ENCODE measurements at regions not wholly inside any gene's neighbourhood (a gene's known extent, or its start where the extent isn't known, plus 50 kb on each side); places are given as distances from the start of the nearest gene placed in this dataset.
"Not testable (repeated sequence)": the region's sequence is repeated elsewhere in the genome, so short reads cannot be mapped to it uniquely, and the experiment has no call there.

DNA sequence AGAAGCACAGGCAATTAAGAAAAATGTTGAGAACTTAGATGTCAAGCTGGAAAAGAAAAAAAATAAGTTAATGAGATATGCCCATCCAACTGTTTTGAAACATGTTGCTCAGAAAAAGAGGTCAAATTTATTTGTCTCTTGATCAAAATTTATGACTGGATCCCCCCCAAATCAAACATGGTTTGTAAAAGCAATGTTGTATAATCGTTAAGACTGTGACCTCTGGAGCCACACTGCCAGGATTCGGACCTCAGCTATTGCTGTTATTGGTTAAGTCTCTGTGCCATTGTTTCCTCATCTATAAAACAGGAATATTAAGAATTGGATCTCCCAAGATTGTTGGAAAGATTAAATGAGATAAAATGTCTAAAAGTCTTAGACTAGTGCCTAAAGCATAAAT lies 51.9 kb upstream of the LRRK2 start:
- Histone ChIP-seq H3K36me3 (no peaks in the 10 kb centered on the region), H3K4me3 (no peak overlapping the region), H3K4me1 (no peaks in the 10 kb centered on the region), H3K9me3 (no peaks in the 10 kb centered on the region), H3K27ac (no peak overlapping the region), H3K27me3 (no peaks in the 10 kb centered on the region)
- FAIRE-seq, result no peak
- WGBS, 2 donors, result 36 to 54% methylated on average over 2 of the region's 2 CpGs
- no peak for ATAC-seq
- intact Hi-C loops (cut with DNase I), result no loop called here
- TF ChIP-seq, protein P1, sequence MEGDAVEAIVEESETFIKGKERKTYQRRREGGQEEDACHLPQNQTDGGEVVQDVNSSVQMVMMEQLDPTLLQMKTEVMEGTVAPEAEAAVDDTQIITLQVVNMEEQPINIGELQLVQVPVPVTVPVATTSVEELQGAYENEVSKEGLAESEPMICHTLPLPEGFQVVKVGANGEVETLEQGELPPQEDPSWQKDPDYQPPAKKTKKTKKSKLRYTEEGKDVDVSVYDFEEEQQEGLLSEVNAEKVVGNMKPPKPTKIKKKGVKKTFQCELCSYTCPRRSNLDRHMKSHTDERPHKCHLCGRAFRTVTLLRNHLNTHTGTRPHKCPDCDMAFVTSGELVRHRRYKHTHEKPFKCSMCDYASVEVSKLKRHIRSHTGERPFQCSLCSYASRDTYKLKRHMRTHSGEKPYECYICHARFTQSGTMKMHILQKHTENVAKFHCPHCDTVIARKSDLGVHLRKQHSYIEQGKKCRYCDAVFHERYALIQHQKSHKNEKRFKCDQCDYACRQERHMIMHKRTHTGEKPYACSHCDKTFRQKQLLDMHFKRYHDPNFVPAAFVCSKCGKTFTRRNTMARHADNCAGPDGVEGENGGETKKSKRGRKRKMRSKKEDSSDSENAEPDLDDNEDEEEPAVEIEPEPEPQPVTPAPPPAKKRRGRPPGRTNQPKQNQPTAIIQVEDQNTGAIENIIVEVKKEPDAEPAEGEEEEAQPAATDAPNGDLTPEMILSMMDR (IDR thresholded peaks at IDR 0.05), result no peak
- no peak for DNase-seq

DNA sequence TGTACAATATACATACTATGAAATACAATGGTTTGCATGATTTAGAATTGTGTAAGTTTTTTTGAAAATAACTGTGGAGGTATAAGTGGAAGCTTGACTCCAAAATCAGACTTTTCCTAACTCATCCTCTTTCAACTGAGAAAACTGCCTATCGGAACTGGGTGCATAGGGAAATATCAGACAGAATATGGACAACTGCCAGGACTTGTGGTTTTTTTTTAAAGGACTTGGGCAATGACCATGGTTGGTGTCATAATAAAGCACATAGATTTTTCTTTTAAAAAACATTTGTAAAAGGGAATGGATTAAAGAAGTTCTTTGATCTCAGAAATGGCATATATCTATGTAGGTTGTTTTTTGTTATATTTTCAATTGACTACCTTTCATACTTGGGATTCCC lies 53.3 kb upstream of the LRRK2 start:
- intact Hi-C loops (cut with DNase I), result no loop called here
- Histone ChIP-seq H3K27me3 (no peaks in the 10 kb centered on the region), H3K4me1 (no peaks in the 10 kb centered on the region), H3K27ac (no peak overlapping the region), H3K36me3 (no peaks in the 10 kb centered on the region), H3K9me3 (no peaks in the 10 kb centered on the region), H3K4me3 (no peak overlapping the region)
- TF ChIP-seq, protein P1 (IDR thresholded peaks at IDR 0.05), result no peak
- WGBS, 2 donors, result 67 to 75% methylated on average over 1 of the region's 1 CpG
- FAIRE-seq, result no peak
- no peak for DNase-seq
- no peak for ATAC-seq

DNA sequence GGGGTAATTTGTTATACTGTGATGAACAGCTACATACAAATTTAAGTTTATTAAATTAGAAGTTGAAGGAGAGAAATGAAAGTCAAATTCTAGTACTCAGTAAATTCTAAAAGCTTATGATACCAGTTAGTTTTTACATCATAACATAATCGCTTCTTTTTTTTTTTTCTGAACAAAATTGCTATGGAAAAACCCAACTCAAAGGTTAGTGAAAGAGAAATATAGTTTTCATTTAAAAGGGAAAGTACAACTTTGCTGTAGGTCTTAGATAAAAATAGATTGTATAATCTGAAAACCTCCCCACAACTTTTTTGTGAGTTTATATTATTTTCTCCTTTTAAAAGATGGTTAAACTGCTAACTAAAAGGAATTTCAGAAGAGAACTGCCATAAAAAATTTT lies 53.7 kb upstream of the LRRK2 start:
- no peak for DNase-seq
- H3K27me3 ChIP-seq, result no peaks in the 10 kb centered on the region
- no peaks in the 10 kb centered on the region for H3K36me3 ChIP-seq
- no peak for FAIRE-seq
- intact Hi-C loops (cut with DNase I), result no loop called here
- no peaks in the 10 kb centered on the region for H3K9me3 ChIP-seq
- no peak overlapping the region for H3K4me3 ChIP-seq
- ATAC-seq, result no peak
- TF ChIP-seq, protein P1 (IDR thresholded peaks at IDR 0.05), result no peak
- no peak overlapping the region for H3K27ac ChIP-seq
- no peaks in the 10 kb centered on the region for H3K4me1 ChIP-seq
- 85 to 93% methylated on average over 1 of the region's 1 CpG for WGBS, 2 donors

DNA sequence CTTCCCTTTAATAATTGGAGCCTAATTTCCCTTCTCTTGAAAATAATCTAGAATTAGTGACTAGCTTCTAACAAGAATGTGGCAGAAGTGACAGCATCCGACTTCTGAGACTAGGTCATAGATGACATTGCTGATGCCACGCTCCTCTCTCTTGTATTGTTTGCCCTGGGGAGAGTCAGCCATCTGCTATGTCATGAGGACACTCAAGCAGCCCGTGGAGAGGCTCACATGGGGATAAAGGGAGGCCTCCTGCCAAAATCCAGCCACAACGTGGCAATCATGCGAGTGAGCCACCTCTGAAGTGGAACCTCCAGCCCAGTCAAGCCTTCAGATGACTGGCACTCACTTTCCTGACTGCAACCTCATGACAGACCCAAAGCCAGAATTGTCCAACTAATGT lies 54.2 kb upstream of the LRRK2 start:
- Histone ChIP-seq H3K36me3 (no peaks in the 10 kb centered on the region), H3K4me3 (no peak overlapping the region), H3K4me1 (peaks cover 0 to 1% (median 0%) of the 10 kb centered on the region in 3 donors), H3K27ac (no peak overlapping the region), H3K9me3 (no peaks in the 10 kb centered on the region), H3K27me3 (no peaks in the 10 kb centered on the region)
- intact Hi-C loops (cut with DNase I), result no loop called here
- ATAC-seq (no peak), FAIRE-seq (no peak), DNase-seq (no peak)
- TF ChIP-seq, protein P1 (IDR thresholded peaks at IDR 0.05), result no peak
- WGBS, 2 donors, result 78 to 89% methylated on average over 5 of the region's 5 CpGs

- Histone ChIP-seq H3K27me3 (no peaks in the 10 kb centered on the region), H3K4me1 (peaks cover 0 to 6% (median 0%) of the 10 kb centered on the region in 3 donors), H3K4me3 (no peak overlapping the region), H3K27ac (no peak overlapping the region), H3K9me3 (no peaks in the 10 kb centered on the region), H3K36me3 (no peaks in the 10 kb centered on the region)
- WGBS, 2 donors, result 53 to 63% methylated on average over 2 of the region's 2 CpGs
- intact Hi-C loops (cut with DNase I), result no loop called here
- no peak for FAIRE-seq
- DNase-seq, result no peak
- no peak for ATAC-seq
- TF ChIP-seq, protein P1 (IDR thresholded peaks at IDR 0.05), result no peak
Measured at GRCh38 chr12:40168868-40169267, 55.9 kb upstream of the LRRK2 start.

DNA sequence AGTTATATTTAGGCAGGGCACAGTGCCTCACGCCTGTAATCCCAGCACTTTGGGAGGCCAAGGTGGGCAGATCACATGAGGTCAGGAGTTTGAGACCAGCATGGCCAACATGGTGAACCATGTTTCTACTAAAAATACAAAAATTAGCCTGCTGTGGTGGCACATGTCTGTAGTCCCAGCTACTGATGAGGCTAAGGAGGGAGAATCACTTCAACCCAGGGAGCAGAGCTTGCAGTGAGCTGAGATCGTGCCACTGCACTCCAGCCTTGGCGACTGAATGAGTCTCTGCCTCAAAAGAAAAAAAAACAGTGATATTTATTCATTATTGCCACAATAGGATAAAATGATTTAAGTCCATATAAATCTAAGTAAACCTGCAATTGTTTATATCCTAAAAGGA lies 56.4 kb upstream of the LRRK2 start:
- intact Hi-C loops (cut with DNase I); ATAC-seq: not testable (repeated sequence)
- WGBS, 2 donors, result 85 to 89% methylated on average over 3 of the region's 3 CpGs

More for the DNA sequence above, 56.4 kb upstream of the LRRK2 start:
- H3K4me1 ChIP-seq, H3K36me3 ChIP-seq, H3K4me3 ChIP-seq, FAIRE-seq, H3K27me3 ChIP-seq, H3K27ac ChIP-seq, H3K9me3 ChIP-seq, DNase-seq: not testable (repeated sequence)
